BJ (cell line): ENCODE measurements at regions not wholly inside any gene's neighbourhood (a gene's known extent, or its start where the extent isn't known, plus 50 kb on each side); places are given as distances from the start of the nearest gene placed in this dataset.

Experiments
- CTCF ChIA-PET: fragments of 350-600 bp; formaldehyde crosslinking; extraction: SDS; loops from one replicate; lab custom pipeline; 2021; ENCODE audit warnings: antibody characterized with exemption, inconsistent platforms; lab: Yijun Ruan, JAX
- POLR2A ChIA-PET: fragments of 300-600 bp; sonication (Branson Sonifier 250); formaldehyde crosslinking; extraction: SDS; loops from one replicate; lab custom pipeline; 2021; ENCODE audit warnings: antibody characterized with exemption; lab: Charles Lee
- DNase-seq: peaks from one replicate; pipeline ENCODE4 v3.0.0-alpha.2; 2011; ENCODE audit warnings: low read depth
- H3K27me3 ChIP-seq: 2 replicates; pipeline ENCODE4 v1.6.0; 2011; ENCODE audit warnings: low read length; ENCODE audit not compliant: control insufficient read depth, insufficient read depth
- H3K36me3 ChIP-seq: 2 replicates; pipeline ENCODE4 v1.5.1; 2011; ENCODE audit warnings: low read length; ENCODE audit not compliant: control insufficient read depth, insufficient read depth
- H3K4me3 ChIP-seq: 2 replicates; pipeline ENCODE4 v1.5.1; 2011; ENCODE audit warnings: low read depth, mild to moderate bottlenecking, control low read depth, low read length
- CTCF ChIP-seq: IDR thresholded peaks from 2 replicates; pipeline ENCODE4 v1.5.1; 2011; ENCODE audit warnings: low read depth, mild to moderate bottlenecking, control low read depth, inconsistent platforms, low read length, moderate library complexity; ENCODE audit not compliant: insufficient read depth

- POLR2A ChIA-PET, result no interaction called here
- H3K36me3 ChIP-seq, result no peaks in the 10 kb centered on the region
- DNase-seq, result no peak
- CTCF ChIA-PET, result interaction anchor here (0.8 to 0.9 kb wide), 2 partner anchors 8 to 30 kb away, joined by 3 read pairs; no protein-coding TSS in a partner anchor
- no peaks in the 10 kb centered on the region for H3K27me3 ChIP-seq
- no peak for TF ChIP-seq CTCF
- no peak overlapping the region for H3K4me3 ChIP-seq
Measured at GRCh38 chr18:44396550-44396949, 284.1 kb upstream of the SETBP1 start.

- CTCF ChIA-PET, result no interaction called here
- no peak overlapping the region for H3K4me3 ChIP-seq
- no peak for DNase-seq
- no peak for TF ChIP-seq CTCF
- no peaks in the 10 kb centered on the region for H3K36me3 ChIP-seq
- H3K27me3 ChIP-seq, result no peaks in the 10 kb centered on the region
- POLR2A ChIA-PET, result no interaction called here
Measured at GRCh38 chr18:44409071-44409470, 271.6 kb upstream of the SETBP1 start.

DNA sequence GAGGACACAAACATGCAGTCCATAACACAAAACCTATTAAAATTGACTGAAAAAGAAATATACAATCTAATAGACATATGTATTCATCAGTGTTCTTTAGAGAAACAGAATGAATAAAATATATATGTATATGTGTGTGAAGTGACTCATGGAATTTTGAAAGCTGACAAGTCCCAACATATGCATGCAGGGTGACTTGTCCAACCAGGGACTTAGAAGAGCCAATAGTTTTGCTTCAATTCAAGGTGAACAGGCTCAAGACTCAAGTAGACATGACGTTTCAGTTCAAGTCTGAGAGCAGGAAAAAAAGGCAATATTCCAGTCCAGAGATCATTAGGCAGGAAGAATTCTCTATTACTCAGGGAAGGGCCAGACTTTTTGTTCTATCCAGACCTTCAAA lies 271.2 kb upstream of the SETBP1 start:
- Histone ChIP-seq H3K4me3 (no peak overlapping the region), H3K36me3 (no peaks in the 10 kb centered on the region), H3K27me3 (no peaks in the 10 kb centered on the region)
- no peak for DNase-seq
- ChIA-PET POLR2A (no interaction called here), CTCF (no interaction called here)
- no peak for TF ChIP-seq CTCF

- Histone ChIP-seq H3K36me3 (no peaks in the 10 kb centered on the region), H3K4me3 (no peak overlapping the region), H3K27me3 (no peaks in the 10 kb centered on the region)
- POLR2A ChIA-PET, result no interaction called here
- no peak for DNase-seq
- TF ChIP-seq CTCF, result no peak
- CTCF ChIA-PET, result interaction anchor here (1.1 kb wide), 1 partner anchor 9 kb away, joined by 3 read pairs; no protein-coding TSS in a partner anchor
Measured at GRCh38 chr18:44410740-44411139, 269.9 kb upstream of the SETBP1 start.

DNA sequence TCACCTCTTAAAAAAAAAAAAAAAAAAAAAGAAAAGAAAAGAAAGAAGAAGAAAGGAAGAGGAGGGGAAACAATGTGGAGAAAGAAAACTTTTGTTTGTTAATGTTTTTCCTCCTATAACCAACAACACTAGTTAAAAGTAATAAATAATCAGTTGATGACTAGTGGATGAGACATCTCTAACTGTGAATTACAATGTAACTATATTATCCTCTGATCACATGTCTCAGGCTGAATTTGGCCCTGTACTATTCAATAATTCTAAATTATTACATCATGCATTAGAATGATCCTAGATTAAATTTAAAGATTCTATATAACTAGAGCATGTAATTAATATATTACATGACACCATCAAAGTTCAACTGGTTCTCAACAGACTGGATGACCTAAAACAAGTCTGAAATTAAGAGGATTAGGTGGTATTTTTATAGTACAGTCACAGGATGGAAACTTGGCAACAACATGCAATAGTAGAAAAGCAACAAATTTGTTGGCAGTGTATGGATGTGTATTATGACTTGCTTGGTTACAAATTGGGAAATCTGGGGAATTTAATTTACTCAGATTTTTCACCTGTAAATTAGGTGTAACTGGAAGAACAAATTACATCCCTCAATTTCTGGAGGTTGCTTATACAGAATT lies 269.3 kb upstream of the SETBP1 start:
- ChIA-PET POLR2A (no interaction called here), CTCF (interaction anchor here (1.1 kb wide), 1 partner anchor 9 kb away, joined by 3 read pairs; no protein-coding TSS in a partner anchor)
- TF ChIP-seq CTCF, result no peak
- Histone ChIP-seq H3K36me3 (no peaks in the 10 kb centered on the region), H3K4me3 (no peak overlapping the region), H3K27me3 (no peaks in the 10 kb centered on the region)
- no peak for DNase-seq
